MCF 10A (cell line): ENCODE measurements at regions not wholly inside any gene's neighbourhood (a gene's known extent, or its start where the extent isn't known, plus 50 kb on each side); places are given as distances from the start of the nearest gene placed in this dataset.
A peak's percentile ranks its signal among the peaks of the same experiment; 100 is the strongest.

Experiments used
- BruUV-seq: library from RNA; stranded (reverse); fragments of 400-500 nt; replicated peaks from 2 replicates; lab custom pipeline; 2021; lab: Mats Ljungman, UMichigan
- CTCF ChIA-PET: fragments of 300-600 bp; sonication (Branson Sonifier 250); formaldehyde crosslinking; extraction: SDS; loops from one replicate; lab custom pipeline; 2021; ENCODE audit warnings: antibody characterized with exemption, inconsistent platforms; lab: Yijun Ruan, JAX
- POLR2A ChIA-PET: fragments of 300-600, 350-650 bp; sonication (Branson Sonifier 250); formaldehyde crosslinking; extraction: SDS; loops from one replicate; lab custom pipeline; 2020; ENCODE audit warnings: antibody characterized with exemption, inconsistent platforms; lab: Yijun Ruan, JAX
- DNase-seq: peaks from one replicate; pipeline ENCODE4 v3.0.0-alpha.2; 2018; ENCODE audit not compliant: unreplicated experiment
- H3K27ac Mint-ChIP-seq: one replicate; pipeline ENCODE4 v1.8.0; 2022; ENCODE audit warnings: mild to moderate bottlenecking, low read depth, mixed read lengths; ENCODE audit not compliant: unreplicated experiment
- H3K27me3 Mint-ChIP-seq: one replicate; pipeline ENCODE4 v1.8.0; 2022; ENCODE audit warnings: mixed read lengths; ENCODE audit not compliant: insufficient read depth, unreplicated experiment
- H3K36me3 Mint-ChIP-seq: one replicate; pipeline ENCODE4 v1.8.0; 2022; ENCODE audit warnings: mild to moderate bottlenecking, moderate library complexity, mixed read lengths; ENCODE audit not compliant: insufficient read depth, unreplicated experiment
- H3K4me1 Mint-ChIP-seq: one replicate; pipeline ENCODE4 v1.8.0; 2022; ENCODE audit warnings: mixed read lengths; ENCODE audit not compliant: insufficient read depth, unreplicated experiment
- H3K4me3 Mint-ChIP-seq: one replicate; pipeline ENCODE4 v1.8.0; 2022; ENCODE audit warnings: mild to moderate bottlenecking, moderate library complexity, mixed read lengths; ENCODE audit not compliant: unreplicated experiment
- H3K9me3 Mint-ChIP-seq: one replicate; pipeline ENCODE4 v1.8.0; 2022; ENCODE audit warnings: mixed read lengths; ENCODE audit not compliant: unreplicated experiment
- CTCF ChIP-seq: fragments of 200-600 bp; IDR thresholded peaks from one replicate; pipeline ENCODE4 v1.8.0; 2022; ENCODE audit warnings: antibody characterized with exemption, mild to moderate bottlenecking; ENCODE audit not compliant: unreplicated experiment
- intact Hi-C: fragments of 100-400 bp; cut with micrococcal nuclease; formaldehyde crosslinking; loops from 2 replicates; pipeline ENCODE4 v1.14.1; 2022

GRCh38 chr4:13891544-13891939, 264.0 kb upstream of the BOD1L1 start:
- no peak for DNase-seq
- Mint-ChIP-seq H3K4me1 (peaks cover 46% of the 10 kb centered on the region), H3K4me3 (peak overlapping the region; percentile 12), H3K27ac (peak overlapping the region; percentile 96), H3K36me3 (no peaks in the 10 kb centered on the region), H3K27me3 (no peaks in the 10 kb centered on the region), H3K9me3 (no peaks in the 10 kb centered on the region)
- no peak for TF ChIP-seq CTCF
- POLR2A ChIA-PET = interaction anchor here (0.5 to 2.9 kb wide), 5 partner anchors 15 to 1111 kb away, joined by 3 to 24 read pairs (median 4); no protein-coding TSS in a partner anchor
- no TSS peak for BruUV-seq
- intact Hi-C loops = loop anchor here (5.0 kb wide), 2 partner anchors 234 to 361 kb away; no protein-coding TSS in a partner anchor
- CTCF ChIA-PET = no interaction called here

- CTCF ChIA-PET = interaction anchor here (0.9 to 1.5 kb wide), 4 partner anchors 14 to 276 kb away, joined by 3 to 4 read pairs (median 3); no protein-coding TSS in a partner anchor
Measured at GRCh38 chr4:13892739-13893105, 265.2 kb upstream of the BOD1L1 start.

DNA sequence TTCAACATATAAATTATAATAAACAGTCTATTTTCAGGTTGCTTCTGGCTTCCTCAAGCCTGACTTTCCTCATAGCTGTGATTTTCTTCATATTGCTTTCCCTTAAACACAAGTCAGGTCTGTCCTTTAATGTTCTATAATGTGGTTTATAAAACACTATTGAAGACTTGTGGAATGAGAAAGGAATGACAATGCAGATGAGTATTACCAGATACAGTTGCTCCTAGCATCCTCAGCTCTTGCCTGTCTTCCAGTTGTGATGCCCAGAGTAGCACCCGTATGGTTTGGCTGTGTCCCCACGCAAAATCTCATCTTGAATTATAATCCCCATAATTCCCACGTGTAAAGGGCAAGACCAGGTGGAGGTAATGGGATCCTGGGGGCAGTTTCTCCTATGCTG, 265.7 kb upstream of the BOD1L1 start:
- Mint-ChIP-seq H3K36me3 (no peaks in the 10 kb centered on the region), H3K4me1 (peaks cover 42% of the 10 kb centered on the region), H3K27me3 (no peaks in the 10 kb centered on the region), H3K4me3 (no peak overlapping the region), H3K27ac (peak overlapping the region; percentile 96), H3K9me3 (no peaks in the 10 kb centered on the region)
- CTCF ChIA-PET = interaction anchor here (0.9 to 1.5 kb wide), 4 partner anchors 13 to 276 kb away, joined by 3 to 4 read pairs (median 3); no protein-coding TSS in a partner anchor
- POLR2A ChIA-PET = interaction anchor here (0.6 to 2.9 kb wide), 3 partner anchors 13 to 1351 kb away, joined by 3 to 24 read pairs (median 5); no protein-coding TSS in a partner anchor
- no peak for TF ChIP-seq CTCF
- no peak for DNase-seq
- intact Hi-C loops = loop anchor here (2.0 to 5.0 kb wide), 3 partner anchors 192 to 359 kb away; no protein-coding TSS in a partner anchor
- no TSS peak for BruUV-seq

More at GRCh38 chr4:13892739-13893105, 265.2 kb upstream of the BOD1L1 start:
- no peak for TF ChIP-seq CTCF
- no TSS peak for BruUV-seq
- H3K4me3 Mint-ChIP-seq = peak overlapping the region; percentile 25
- no peaks in the 10 kb centered on the region for H3K9me3 Mint-ChIP-seq
- peak overlapping the region; percentile 96 for H3K27ac Mint-ChIP-seq
- H3K4me1 Mint-ChIP-seq = peaks cover 46% of the 10 kb centered on the region
- POLR2A ChIA-PET = interaction anchor here (0.6 to 2.9 kb wide), 4 partner anchors 14 to 1351 kb away, joined by 3 to 24 read pairs (median 4); no protein-coding TSS in a partner anchor
- intact Hi-C loops = loop anchor here (1.0 to 5.0 kb wide), 5 partner anchors 29 to 360 kb away; no protein-coding TSS in a partner anchor
- no peak for DNase-seq
- no peaks in the 10 kb centered on the region for H3K27me3 Mint-ChIP-seq
- no peaks in the 10 kb centered on the region for H3K36me3 Mint-ChIP-seq

GRCh38 chr4:13893987-13894386, 266.5 kb upstream of the BOD1L1 start:
- Mint-ChIP-seq H3K27me3 (no peaks in the 10 kb centered on the region), H3K9me3 (no peaks in the 10 kb centered on the region), H3K4me3 (no peak overlapping the region), H3K27ac (peak overlapping the region; percentile 96), H3K4me1 (peaks cover 35% of the 10 kb centered on the region), H3K36me3 (no peaks in the 10 kb centered on the region)
- no peak for DNase-seq
- TF ChIP-seq CTCF = no peak
- intact Hi-C loops = loop anchor here (2.0 to 5.0 kb wide), 3 partner anchors 193 to 358 kb away; no protein-coding TSS in a partner anchor
- no TSS peak for BruUV-seq
- CTCF ChIA-PET = interaction anchor here (0.8 to 1.4 kb wide), 2 partner anchors 12 to 239 kb away, joined by 3 to 4 read pairs; no protein-coding TSS in a partner anchor
- POLR2A ChIA-PET = interaction anchor here (0.8 kb wide), 1 partner anchor 11 kb away, joined by 3 read pairs; no protein-coding TSS in a partner anchor
